ENCODE measurements at regions not wholly inside any gene's neighbourhood (a gene's known extent, or its start where the extent isn't known, plus 50 kb on each side); places are given as distances from the start of the nearest gene placed in this dataset.

GRCh38 chr3:157938154-157938779, 168.0 kb downstream of the SHOX2 start:
- TF ChIP-seq CTCF (IDR thresholded peaks at IDR 0.05; ENCODE audit: low read length) (no peak), EZH2 (IDR thresholded peaks at IDR 0.05; ENCODE audit: borderline replicate concordance, low read length) (no peak)
